ENCODE measurements at regions not wholly inside any gene's neighbourhood (a gene's known extent, or its start where the extent isn't known, plus 50 kb on each side); places are given as distances from the start of the nearest gene placed in this dataset.

GRCh38 chr11:86745571-86745970, 54.8 kb upstream of the PRSS23 start:
- H3K27me3 Mint-ChIP-seq (ENCODE audit: low read depth), result peaks cover 5% of the 10 kb centered on the region
- no peak overlapping the region for H3K27ac Mint-ChIP-seq
- H3K4me3 Mint-ChIP-seq, result no peak overlapping the region
- H3K9me3 Mint-ChIP-seq, result no peaks in the 10 kb centered on the region
- TF ChIP-seq CTCF (IDR thresholded peaks at IDR 0.05; ENCODE audit: unreplicated experiment), result no peak
- no peak for DNase-seq (ENCODE audit: low spot score in 2 of 2, unreplicated experiment in 2 of 2)
- peaks cover 52% of the 10 kb centered on the region for H3K4me1 Mint-ChIP-seq
- no peaks in the 10 kb centered on the region for H3K36me3 Mint-ChIP-seq

GRCh38 chr11:86743223-86744118, 56.9 kb upstream of the PRSS23 start:
- peaks cover 54% of the 10 kb centered on the region for H3K4me1 Mint-ChIP-seq
- DNase-seq (ENCODE audit: low spot score in 2 of 2, unreplicated experiment in 2 of 2), result no peak
- no peak overlapping the region for H3K27ac Mint-ChIP-seq
- H3K4me3 Mint-ChIP-seq, result no peak overlapping the region
- no peak for TF ChIP-seq CTCF (IDR thresholded peaks at IDR 0.05; ENCODE audit: unreplicated experiment)
- H3K27me3 Mint-ChIP-seq (ENCODE audit: low read depth), result peaks cover 3% of the 10 kb centered on the region
- H3K9me3 Mint-ChIP-seq, result no peaks in the 10 kb centered on the region
- no peaks in the 10 kb centered on the region for H3K36me3 Mint-ChIP-seq

GRCh38 chr11:86741839-86742805, 58.2 kb upstream of the PRSS23 start:
- Mint-ChIP-seq H3K9me3 (no peaks in the 10 kb centered on the region), H3K27me3 (ENCODE audit: low read depth) (peaks cover 3% of the 10 kb centered on the region), H3K27ac (peak overlapping the region; percentile 99), H3K4me1 (peaks cover 52% of the 10 kb centered on the region), H3K36me3 (no peaks in the 10 kb centered on the region), H3K4me3 (no peak overlapping the region)
- no peak for TF ChIP-seq CTCF (IDR thresholded peaks at IDR 0.05; ENCODE audit: unreplicated experiment)
- DNase-seq (ENCODE audit: low spot score in 2 of 2, unreplicated experiment in 2 of 2), result no peak

GRCh38 chr11:86741484-86741835, 58.9 kb upstream of the PRSS23 start:
- Mint-ChIP-seq H3K9me3 (no peaks in the 10 kb centered on the region), H3K36me3 (no peaks in the 10 kb centered on the region), H3K4me1 (peaks cover 46% of the 10 kb centered on the region), H3K27me3 (ENCODE audit: low read depth) (peaks cover 3% of the 10 kb centered on the region), H3K4me3 (no peak overlapping the region), H3K27ac (peak overlapping the region; percentile 99)
- no peak for DNase-seq (ENCODE audit: low spot score in 2 of 2, unreplicated experiment in 2 of 2)
- no peak for TF ChIP-seq CTCF (IDR thresholded peaks at IDR 0.05; ENCODE audit: unreplicated experiment)

- Mint-ChIP-seq H3K4me1 (peaks cover 45% of the 10 kb centered on the region), H3K9me3 (no peaks in the 10 kb centered on the region), H3K27ac (peak overlapping the region; percentile 99), H3K4me3 (no peak overlapping the region), H3K36me3 (no peaks in the 10 kb centered on the region), H3K27me3 (ENCODE audit: low read depth) (peaks cover 3% of the 10 kb centered on the region)
- TF ChIP-seq CTCF (IDR thresholded peaks at IDR 0.05; ENCODE audit: unreplicated experiment), result no peak
- DNase-seq (ENCODE audit: low spot score in 2 of 2, unreplicated experiment in 2 of 2), result peak in 1 of 2 experiments; percentile 46
Measured at GRCh38 chr11:86740628-86741483, 59.5 kb upstream of the PRSS23 start.
